ENCODE measurements at regions not wholly inside any gene's neighbourhood (a gene's known extent, or its start where the extent isn't known, plus 50 kb on each side); places are given as distances from the start of the nearest gene placed in this dataset.

GRCh38 chr7:42572561-42572960 lies 335.6 kb upstream of the GLI3 start:
- Histone ChIP-seq H3K9me2 (ENCODE audit: insufficient read depth) (no peaks in the 10 kb centered on the region), H4K20me1 (ENCODE audit: insufficient read depth) (no peaks in the 10 kb centered on the region), H3K79me2 (ENCODE audit: insufficient read depth, low read length) (no peaks in the 10 kb centered on the region), H3K9me3 (ENCODE audit: control insufficient read depth in 1 of 2, insufficient read depth in 1 of 2, low read depth in 1 of 2, low read length in 2 of 2) (no peaks in the 10 kb centered on the region), H3K4me2 (ENCODE audit: low read length) (no peak overlapping the region), H3K27ac (ENCODE audit: low read depth, low read length) (no peak overlapping the region), H3K4me1 (ENCODE audit: control insufficient read depth in 1 of 2, insufficient read depth in 2 of 2, low read length in 2 of 2) (no peaks in the 10 kb centered on the region), H3K36me3 (ENCODE audit: control insufficient read depth in 1 of 2, insufficient read depth in 2 of 2, low read length in 2 of 2) (no peaks in the 10 kb centered on the region), H3K4me3 (replicated peaks in 1 of 2; ENCODE audit: low read depth in 1 of 2, low read length in 2 of 2) (no peak overlapping the region), H3K27me3 (ENCODE audit: insufficient read depth, low read length) (no peaks in the 10 kb centered on the region), H3K9ac (ENCODE audit: low read length) (no peak overlapping the region), H2AFZ (ENCODE audit: low read depth, low read length, poor library complexity, severe bottlenecking) (no peak overlapping the region)
- ChIA-PET POLR2A (no interaction called here), CTCF (no interaction called here), RAD21 (ENCODE audit: low non-redundant PET in 1 of 2, low total read pairs in 2 of 2, uncharacterized antibody in 2 of 2, unreplicated experiment in 2 of 2) (no interaction called here)
- DNase-seq (ENCODE audit: low read depth, low spot score): no peak
- intact Hi-C loops (cut with micrococcal nuclease): no loop called here
- no TSS peak for BruUV-seq (replicated peaks)
- no peak for ATAC-seq
- TF ChIP-seq SRF (IDR thresholded peaks at IDR 0.05; ENCODE audit: low read depth) (no peak), FOSL1 (IDR thresholded peaks at IDR 0.05; ENCODE audit: low read depth) (no peak), CTCF (IDR thresholded peaks at IDR 0.05 in 2 of 3, conservative IDR thresholded peaks at IDR 0.05 in 1 of 3; ENCODE audit: borderline replicate concordance in 1 of 3, insufficient read depth in 1 of 3, low read depth in 2 of 3, low read length in 2 of 3) (no peak), POLR2A (IDR thresholded peaks at IDR 0.05; ENCODE audit: borderline replicate concordance, extremely low read depth, insufficient read depth, insufficient read length) (no peak), ZFX (IDR thresholded peaks at IDR 0.05) (no peak), EZH2 (IDR thresholded peaks at IDR 0.05) (no peak), CBX3 (IDR thresholded peaks at IDR 0.05; ENCODE audit: low read depth) (no peak), ZBTB33 (IDR thresholded peaks at IDR 0.05; ENCODE audit: extremely low read depth, insufficient replicate concordance, low read length) (no peak), POLR2AphosphoS5 (IDR thresholded peaks at IDR 0.05; ENCODE audit: low read depth, low read length) (no peak), CEBPB (IDR thresholded peaks at IDR 0.05; ENCODE audit: low read depth) (no peak), TCF7L2 (IDR thresholded peaks at IDR 0.05; ENCODE audit: borderline replicate concordance, extremely low read depth, insufficient read depth, insufficient read length) (no peak)
